ENCODE measurements at regions not wholly inside any gene's neighbourhood (a gene's known extent, or its start where the extent isn't known, plus 50 kb on each side); places are given as distances from the start of the nearest gene placed in this dataset.

GRCh38 chr12:128205758-128206157 lies 61.2 kb upstream of the TMEM132C start:
- ATAC-seq (ENCODE audit: low read depth) (no peak), DNase-seq (ENCODE audit: low spot score) (no peak)
- no peaks in the 10 kb centered on the region for H3K36me3 ChIP-seq (ENCODE audit: low read depth)
- H3K27ac ChIP-seq (ENCODE audit: poor library complexity, severe bottlenecking) = no peak overlapping the region
- H3K27me3 ChIP-seq (ENCODE audit: insufficient read depth, poor library complexity, severe bottlenecking) = no peaks in the 10 kb centered on the region
- peaks cover 6% of the 10 kb centered on the region for H3K9me3 ChIP-seq (ENCODE audit: severe bottlenecking)
- TF ChIP-seq CTCF (IDR thresholded peaks at IDR 0.05; ENCODE audit: poor library complexity, severe bottlenecking) = no peak
- H3K4me3 ChIP-seq (ENCODE audit: severe bottlenecking) = no peak overlapping the region
- H3K4me1 ChIP-seq (ENCODE audit: insufficient read depth, poor library complexity, severe bottlenecking) = no peaks in the 10 kb centered on the region
